DND-41 (cell line): ENCODE measurements at regions not wholly inside any gene's neighbourhood (a gene's known extent, or its start where the extent isn't known, plus 50 kb on each side); places are given as distances from the start of the nearest gene placed in this dataset.

ENCODE experiments used
- ATAC-seq: fragments of 200-7000 bp; cut with Tn5 transposase; 3 replicates; pipeline ENCODE4 v1.9.1; 2021; ENCODE audit warnings: low read depth; ENCODE audit not compliant: insufficient read depth
- DNase-seq: peaks from one replicate; pipeline ENCODE4 v3.0.0-alpha.2; 2020
- H2AFZ ChIP-seq: 2 replicates; pipeline ENCODE4 v1.6.0; 2012; ENCODE audit warnings: low read depth, low read length
- H3K27ac ChIP-seq: 2 replicates; pipeline ENCODE4 v1.5.1; 2012; ENCODE audit warnings: low read length, inconsistent platforms
- H3K27me3 ChIP-seq: fragments of 200-600 bp; sonication (generic); 2 replicates; pipeline ENCODE4 v1.6.0; 2012; ENCODE audit warnings: low read length, mild to moderate bottlenecking, inconsistent platforms; ENCODE audit not compliant: insufficient read depth, poor library complexity
- H3K36me3 ChIP-seq: 2 replicates; pipeline ENCODE4 v1.5.1; 2012; ENCODE audit warnings: low read length, inconsistent platforms; ENCODE audit not compliant: insufficient read depth
- H3K4me1 ChIP-seq: 2 replicates; pipeline ENCODE4 v1.5.1; 2012; ENCODE audit warnings: mild to moderate bottlenecking, low read length; ENCODE audit not compliant: insufficient read depth
- H3K4me2 ChIP-seq: 2 replicates; pipeline ENCODE4 v1.6.0; 2012; ENCODE audit warnings: mild to moderate bottlenecking, moderate library complexity, low read length, inconsistent platforms; ENCODE audit not compliant: insufficient read depth
- H3K4me3 ChIP-seq, 2 experiments: fragments of 200-600 bp in 1 of 2; shearing (Covaris generic) in 1 of 2; 2 replicates each; pipeline ENCODE4 v1.5.1; 2012 to 2016; ENCODE audit warnings: inconsistent platforms in 2 of 2, low read length in 2 of 2, mild to moderate bottlenecking in 2 of 2, low read depth in 1 of 2, moderate library complexity in 1 of 2
- H3K79me2 ChIP-seq: 2 replicates; pipeline ENCODE4 v1.6.0; 2012; ENCODE audit warnings: low read length, inconsistent platforms; ENCODE audit not compliant: insufficient read depth
- H3K9ac ChIP-seq: 2 replicates; pipeline ENCODE4 v1.6.0; 2012; ENCODE audit warnings: low read depth, mild to moderate bottlenecking, inconsistent platforms, low read length, moderate library complexity
- H3K9me3 ChIP-seq: 2 replicates; pipeline ENCODE4 v1.5.1; 2012; ENCODE audit warnings: low read length, moderate library complexity, mild to moderate bottlenecking, inconsistent platforms; ENCODE audit not compliant: insufficient read depth, severe bottlenecking
- H4K20me1 ChIP-seq: 2 replicates; pipeline ENCODE4 v1.6.0; 2012; ENCODE audit warnings: low read length; ENCODE audit not compliant: insufficient read depth
- CTCF ChIP-seq: IDR thresholded peaks from 2 replicates; pipeline ENCODE4 v1.5.1; 2012; ENCODE audit warnings: borderline replicate concordance, low read length, moderate library complexity, mild to moderate bottlenecking; ENCODE audit not compliant: poor library complexity, severe bottlenecking; ENCODE audit errors: extremely low read depth
- EZH2 ChIP-seq: IDR thresholded peaks from 3 replicates; pipeline ENCODE4 v1.6.1; 2012; ENCODE audit warnings: borderline replicate concordance, low read depth, mild to moderate bottlenecking, moderate library complexity, low read length, inconsistent platforms; ENCODE audit not compliant: severe bottlenecking

DNA sequence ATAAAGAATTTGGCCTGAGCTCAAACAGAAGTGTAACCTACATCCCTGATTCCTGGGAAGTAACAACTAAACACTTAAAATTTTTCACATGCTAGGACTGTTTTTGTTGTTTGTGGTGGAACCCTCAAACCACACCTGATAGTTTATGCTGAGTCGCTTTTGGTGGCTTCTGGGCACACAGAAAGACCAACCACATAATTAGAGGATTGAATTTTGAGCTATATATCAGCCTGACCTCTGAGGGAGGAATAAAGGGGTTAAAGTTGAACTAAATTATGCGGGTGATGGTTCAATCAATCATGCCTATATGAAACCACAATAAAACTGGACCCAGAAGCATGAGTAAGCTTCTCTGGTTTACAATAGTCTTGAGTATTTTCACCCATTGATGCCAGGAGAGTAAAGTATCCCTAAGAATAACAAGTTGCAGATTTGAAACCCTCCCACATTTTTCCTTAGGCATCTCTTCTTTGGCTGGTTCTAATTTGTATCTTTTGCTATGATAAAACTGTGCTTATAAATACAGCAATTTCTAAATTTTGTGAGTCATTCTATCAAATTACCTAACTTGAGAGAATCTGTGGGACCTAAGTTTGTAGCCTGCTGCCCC is 1304.5 kb upstream of the GBE1 start:
- no peak overlapping the region for H3K4me2 ChIP-seq
- peak; percentile 15 for DNase-seq
- H3K4me3 ChIP-seq, result no peak overlapping the region
- no peaks in the 10 kb centered on the region for H4K20me1 ChIP-seq
- no peak overlapping the region for H3K9ac ChIP-seq
- TF ChIP-seq EZH2 (no peak), CTCF (no peak)
- H3K36me3 ChIP-seq, result no peaks in the 10 kb centered on the region
- H3K9me3 ChIP-seq, result peaks cover 5% of the 10 kb centered on the region
- H3K27ac ChIP-seq, result no peak overlapping the region
- H3K79me2 ChIP-seq, result no peaks in the 10 kb centered on the region
- H3K4me1 ChIP-seq, result peaks cover 12% of the 10 kb centered on the region
- H2AFZ ChIP-seq, result no peak overlapping the region
- peak; percentile 63 for ATAC-seq
- no peaks in the 10 kb centered on the region for H3K27me3 ChIP-seq

DNA sequence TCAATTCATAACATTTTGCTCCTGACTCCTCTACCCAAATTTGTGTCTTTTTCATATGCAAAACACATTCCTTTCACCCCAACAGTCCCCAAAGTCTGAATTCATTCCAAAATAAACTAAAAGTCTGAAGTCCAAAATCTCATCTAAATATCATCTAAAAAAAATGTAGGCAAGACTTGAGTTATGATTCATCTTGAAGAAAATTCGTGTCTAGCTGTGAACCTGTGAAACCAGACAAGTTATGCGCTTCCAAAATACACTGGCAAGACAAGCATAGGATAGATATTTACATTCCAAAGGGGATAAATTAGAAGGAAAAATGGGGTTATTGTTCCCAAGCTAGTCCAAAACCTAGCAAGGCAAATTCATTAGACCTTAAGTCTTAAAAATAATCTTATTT is 1302.0 kb upstream of the GBE1 start:
- H2AFZ ChIP-seq, result no peak overlapping the region
- no peaks in the 10 kb centered on the region for H4K20me1 ChIP-seq
- no peak overlapping the region for H3K4me3 ChIP-seq
- H3K4me1 ChIP-seq, result peaks cover 12% of the 10 kb centered on the region
- no peaks in the 10 kb centered on the region for H3K79me2 ChIP-seq
- H3K9me3 ChIP-seq, result peaks cover 12% of the 10 kb centered on the region
- no peaks in the 10 kb centered on the region for H3K27me3 ChIP-seq
- H3K9ac ChIP-seq, result no peak overlapping the region
- H3K4me2 ChIP-seq, result no peak overlapping the region
- no peak overlapping the region for H3K27ac ChIP-seq
- TF ChIP-seq EZH2, result no peak
- TF ChIP-seq CTCF, result no peak
- H3K36me3 ChIP-seq, result no peaks in the 10 kb centered on the region
- no peak for DNase-seq
- no peak for ATAC-seq

DNA sequence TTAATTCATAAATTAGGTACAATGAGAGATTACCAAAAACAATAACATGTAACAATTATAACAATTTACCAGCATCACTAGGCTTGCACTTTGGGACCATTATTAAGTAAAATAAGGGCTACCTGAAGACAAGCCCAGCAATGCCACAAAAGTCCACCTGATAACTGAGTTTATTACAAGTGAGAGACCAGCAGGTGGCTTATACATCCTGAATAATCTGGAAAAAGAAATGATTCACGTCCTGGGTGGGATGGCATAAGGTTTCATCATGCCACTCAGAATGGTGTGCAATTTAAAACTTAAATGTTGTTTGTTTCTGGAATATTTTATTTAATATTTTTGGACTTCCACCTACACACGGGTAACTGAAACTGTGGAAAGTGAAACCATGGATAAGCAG is 1287.1 kb upstream of the GBE1 start:
- no peak overlapping the region for H3K4me2 ChIP-seq
- no peaks in the 10 kb centered on the region for H3K79me2 ChIP-seq
- H3K9ac ChIP-seq, result no peak overlapping the region
- H3K9me3 ChIP-seq, result no peaks in the 10 kb centered on the region
- no peak for TF ChIP-seq CTCF
- TF ChIP-seq EZH2, result no peak
- DNase-seq, result no peak
- no peak overlapping the region for H3K4me3 ChIP-seq
- H3K27me3 ChIP-seq, result no peaks in the 10 kb centered on the region
- H3K27ac ChIP-seq, result no peak overlapping the region
- no peak for ATAC-seq
- H2AFZ ChIP-seq, result no peak overlapping the region
- no peaks in the 10 kb centered on the region for H4K20me1 ChIP-seq
- no peaks in the 10 kb centered on the region for H3K36me3 ChIP-seq
- H3K4me1 ChIP-seq, result no peaks in the 10 kb centered on the region
